HEK293 (cell line): ENCODE measurements at regions not wholly inside any gene's neighbourhood (a gene's known extent, or its start where the extent isn't known, plus 50 kb on each side); places are given as distances from the start of the nearest gene placed in this dataset.

Experiments
- BCL6B ChIP-seq: fragments of 450-650 bp; formaldehyde crosslinking; IDR thresholded peaks from 2 replicates; pipeline ENCODE4 v1.5.1; 2017; ENCODE audit warnings: missing biosample characterization, missing genetic modification characterization
- CTCF ChIP-seq: fragments of 450-650 bp; formaldehyde crosslinking; IDR thresholded peaks from 2 replicates; pipeline ENCODE4 v1.5.1; 2016; ENCODE audit warnings: missing biosample characterization, missing genetic modification characterization
- KLF17 ChIP-seq: fragments of 450-650 bp; formaldehyde crosslinking; IDR thresholded peaks from 2 replicates; pipeline ENCODE4 v1.5.1; 2016; ENCODE audit warnings: missing biosample characterization, missing genetic modification characterization
- PRDM6 ChIP-seq: fragments of 450-650 bp; formaldehyde crosslinking; IDR thresholded peaks from 2 replicates; pipeline ENCODE4 v1.5.1; 2017; ENCODE audit warnings: missing biosample characterization, missing genetic modification characterization
- SETDB1 ChIP-seq: IDR thresholded peaks from one replicate; pipeline ENCODE4 v1.6.1; 2017; ENCODE audit warnings: mild to moderate bottlenecking, low read length, moderate library complexity, mixed read lengths; ENCODE audit not compliant: insufficient read length
- TSHZ1 ChIP-seq: fragments of 450-650 bp; formaldehyde crosslinking; IDR thresholded peaks from 2 replicates; pipeline ENCODE4 v1.5.1; 2016; ENCODE audit warnings: missing biosample characterization, missing genetic modification characterization, borderline replicate concordance
- WT1 ChIP-seq: fragments of 450-650 bp; formaldehyde crosslinking; IDR thresholded peaks from 2 replicates; pipeline ENCODE4 v1.5.1; 2016; ENCODE audit warnings: missing biosample characterization, missing genetic modification characterization
- ZBTB21 ChIP-seq: fragments of 450-650 bp; formaldehyde crosslinking; IDR thresholded peaks from 2 replicates; pipeline ENCODE4 v1.5.1; 2017; ENCODE audit warnings: missing biosample characterization, missing genetic modification characterization
- ZBTB48 ChIP-seq: fragments of 450-650 bp; formaldehyde crosslinking; IDR thresholded peaks from 2 replicates; pipeline ENCODE4 v1.5.1; 2016; ENCODE audit warnings: missing biosample characterization, missing genetic modification characterization
- ZEB2 ChIP-seq: fragments of 450-650 bp; formaldehyde crosslinking; IDR thresholded peaks from 2 replicates; pipeline ENCODE4 v1.5.1; 2016; ENCODE audit warnings: missing biosample characterization, missing genetic modification characterization
- ZNF114 ChIP-seq: fragments of 450-650 bp; formaldehyde crosslinking; IDR thresholded peaks from 2 replicates; pipeline ENCODE4 v1.5.0; 2017; ENCODE audit warnings: missing biosample characterization, missing genetic modification characterization
- ZNF132 ChIP-seq: fragments of 450-650 bp; formaldehyde crosslinking; IDR thresholded peaks from 2 replicates; pipeline ENCODE4 v1.5.1; 2017; ENCODE audit warnings: missing biosample characterization, missing genetic modification characterization, borderline replicate concordance
- ZNF157 ChIP-seq: fragments of 450-650 bp; formaldehyde crosslinking; IDR thresholded peaks from 2 replicates; pipeline ENCODE4 v1.5.1; 2016; ENCODE audit warnings: missing biosample characterization, missing genetic modification characterization
- ZNF2 ChIP-seq: fragments of 450-650 bp; formaldehyde crosslinking; IDR thresholded peaks from 2 replicates; pipeline ENCODE4 v1.5.1; 2016; ENCODE audit warnings: missing biosample characterization, missing genetic modification characterization
- ZNF350 ChIP-seq: fragments of 450-650 bp; formaldehyde crosslinking; IDR thresholded peaks from 2 replicates; pipeline ENCODE4 v1.5.0; 2017; ENCODE audit warnings: missing biosample characterization, mild to moderate bottlenecking, missing genetic modification characterization
- ZNF37A ChIP-seq: fragments of 450-650 bp; IDR thresholded peaks from 2 replicates; pipeline ENCODE4 v1.5.1; 2018; ENCODE audit warnings: missing biosample characterization, missing genetic modification characterization
- ZNF398 ChIP-seq: fragments of 450-650 bp; formaldehyde crosslinking; IDR thresholded peaks from 2 replicates; pipeline ENCODE4 v1.5.1; 2017; ENCODE audit warnings: missing biosample characterization, missing genetic modification characterization
- ZNF488 ChIP-seq: fragments of 450-650 bp; formaldehyde crosslinking; IDR thresholded peaks from 2 replicates; pipeline ENCODE4 v1.5.1; 2016; ENCODE audit warnings: missing biosample characterization, missing genetic modification characterization
- ZNF558 ChIP-seq: fragments of 450-650 bp; formaldehyde crosslinking; IDR thresholded peaks from 2 replicates; pipeline ENCODE4 v1.5.1; 2016; ENCODE audit warnings: missing biosample characterization, missing genetic modification characterization
- ZNF561 ChIP-seq: fragments of 450-650 bp; IDR thresholded peaks from 2 replicates; pipeline ENCODE4 v1.5.1; 2018; ENCODE audit warnings: missing biosample characterization, missing genetic modification characterization, borderline replicate concordance
- ZNF596 ChIP-seq: fragments of 450-650 bp; IDR thresholded peaks from 2 replicates; pipeline ENCODE4 v1.5.0; 2018; ENCODE audit warnings: missing biosample characterization, mild to moderate bottlenecking, missing genetic modification characterization, moderate library complexity
- ZNF600 ChIP-seq: fragments of 450-650 bp; formaldehyde crosslinking; IDR thresholded peaks from 2 replicates; pipeline ENCODE4 v1.5.1; 2016; ENCODE audit warnings: missing biosample characterization, missing genetic modification characterization
- ZNF645 ChIP-seq: fragments of 450-650 bp; formaldehyde crosslinking; IDR thresholded peaks from 2 replicates; pipeline ENCODE4; 2016; ENCODE audit warnings: missing biosample characterization, missing genetic modification characterization
- ZNF707 ChIP-seq: fragments of 450-650 bp; formaldehyde crosslinking; IDR thresholded peaks from 2 replicates; pipeline ENCODE4 v1.5.1; 2016; ENCODE audit warnings: missing biosample characterization, missing genetic modification characterization
- ZNF776 ChIP-seq: fragments of 450-650 bp; formaldehyde crosslinking; IDR thresholded peaks from 2 replicates; pipeline ENCODE4 v1.5.0; 2017; ENCODE audit warnings: missing biosample characterization, missing genetic modification characterization, borderline replicate concordance

GRCh38 chr5:125484742-125485641 is 738.6 kb upstream of the ZNF608 start (continued):
- TF ChIP-seq BCL6B (tag by site-specific recombination) = peak; percentile 67
- peak; percentile 92 for TF ChIP-seq ZNF645
- TF ChIP-seq ZNF596 (tag by site-specific recombination) = peak; percentile 40; the same call in 1 of the 2 replicates
- TF ChIP-seq ZNF398 (tag by site-specific recombination) = peak; percentile 53
- no peak for TF ChIP-seq CTCF (tag by site-specific recombination)
- peak; percentile 98 for TF ChIP-seq ZEB2 (tag by site-specific recombination)
- no peak for TF ChIP-seq ZNF776 (tag by site-specific recombination)
- peak; percentile 51 for TF ChIP-seq SETDB1
- no peak for TF ChIP-seq ZNF114 (tag by site-specific recombination)
- peak; percentile 83; the same call in 1 of the 2 replicates for TF ChIP-seq ZNF2 (tag by site-specific recombination)
- peak; percentile 67; the same call in 1 of the 2 replicates for TF ChIP-seq ZBTB21 (tag by site-specific recombination)
- TF ChIP-seq ZNF157 = no peak
- peak; percentile 98 for TF ChIP-seq KLF17 (tag by site-specific recombination)
- TF ChIP-seq TSHZ1 (tag by site-specific recombination) = peak; percentile 97
- TF ChIP-seq ZNF707 (tag by site-specific recombination) = no peak
- TF ChIP-seq ZNF558 (tag by site-specific recombination) = peak; percentile 64
- no peak for TF ChIP-seq ZNF37A
- no peak; the same call in 1 of the 2 replicates for TF ChIP-seq ZNF600 (tag by site-specific recombination)
- no peak for TF ChIP-seq ZNF350 (tag by site-specific recombination)
- TF ChIP-seq ZNF561 (tag by site-specific recombination) = peak; percentile 97
- TF ChIP-seq ZNF488 = peak; percentile 94
- TF ChIP-seq WT1 (tag by site-specific recombination) = peak; percentile 100
- no peak for TF ChIP-seq ZNF132
- TF ChIP-seq ZBTB48 = no peak
- peak; percentile 98 for TF ChIP-seq PRDM6
